Cardiac fibroblast (primary cell): ENCODE measurements at regions not wholly inside any gene's neighbourhood (a gene's known extent, or its start where the extent isn't known, plus 50 kb on each side); places are given as distances from the start of the nearest gene placed in this dataset.

Experiments used
- DNase-seq, 2 donors: peaks; one replicate each; pipeline versions ENCODE4 v3.0.0 to v3.0.0-alpha.2; 2010; ENCODE audit warnings: low read depth in 2 of 2
- H3K4me3 ChIP-seq, 2 donors: replicated peaks in 1 of 2; 1 replicate in 1 of 2; 2 replicates in 1 of 2; pipeline ENCODE4 v1.5.1; 2011; ENCODE audit warnings: low read depth in 2 of 2, low read length in 2 of 2, mild to moderate bottlenecking in 2 of 2, moderate library complexity in 1 of 2
- TF ChIP-seq, protein P1 (sequence below): IDR thresholded peaks from one replicate; pipeline ENCODE4 v1.5.1; 2011; ENCODE audit warnings: low read depth, mild to moderate bottlenecking, low read length, inconsistent platforms

- no peak for DNase-seq
- TF ChIP-seq, protein P1, sequence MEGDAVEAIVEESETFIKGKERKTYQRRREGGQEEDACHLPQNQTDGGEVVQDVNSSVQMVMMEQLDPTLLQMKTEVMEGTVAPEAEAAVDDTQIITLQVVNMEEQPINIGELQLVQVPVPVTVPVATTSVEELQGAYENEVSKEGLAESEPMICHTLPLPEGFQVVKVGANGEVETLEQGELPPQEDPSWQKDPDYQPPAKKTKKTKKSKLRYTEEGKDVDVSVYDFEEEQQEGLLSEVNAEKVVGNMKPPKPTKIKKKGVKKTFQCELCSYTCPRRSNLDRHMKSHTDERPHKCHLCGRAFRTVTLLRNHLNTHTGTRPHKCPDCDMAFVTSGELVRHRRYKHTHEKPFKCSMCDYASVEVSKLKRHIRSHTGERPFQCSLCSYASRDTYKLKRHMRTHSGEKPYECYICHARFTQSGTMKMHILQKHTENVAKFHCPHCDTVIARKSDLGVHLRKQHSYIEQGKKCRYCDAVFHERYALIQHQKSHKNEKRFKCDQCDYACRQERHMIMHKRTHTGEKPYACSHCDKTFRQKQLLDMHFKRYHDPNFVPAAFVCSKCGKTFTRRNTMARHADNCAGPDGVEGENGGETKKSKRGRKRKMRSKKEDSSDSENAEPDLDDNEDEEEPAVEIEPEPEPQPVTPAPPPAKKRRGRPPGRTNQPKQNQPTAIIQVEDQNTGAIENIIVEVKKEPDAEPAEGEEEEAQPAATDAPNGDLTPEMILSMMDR: no peak
- no peak overlapping the region for H3K4me3 ChIP-seq
These were observed 80.3 kb upstream of the PIAS1 start for GRCh38 chr15:67973846-67974245.

DNA sequence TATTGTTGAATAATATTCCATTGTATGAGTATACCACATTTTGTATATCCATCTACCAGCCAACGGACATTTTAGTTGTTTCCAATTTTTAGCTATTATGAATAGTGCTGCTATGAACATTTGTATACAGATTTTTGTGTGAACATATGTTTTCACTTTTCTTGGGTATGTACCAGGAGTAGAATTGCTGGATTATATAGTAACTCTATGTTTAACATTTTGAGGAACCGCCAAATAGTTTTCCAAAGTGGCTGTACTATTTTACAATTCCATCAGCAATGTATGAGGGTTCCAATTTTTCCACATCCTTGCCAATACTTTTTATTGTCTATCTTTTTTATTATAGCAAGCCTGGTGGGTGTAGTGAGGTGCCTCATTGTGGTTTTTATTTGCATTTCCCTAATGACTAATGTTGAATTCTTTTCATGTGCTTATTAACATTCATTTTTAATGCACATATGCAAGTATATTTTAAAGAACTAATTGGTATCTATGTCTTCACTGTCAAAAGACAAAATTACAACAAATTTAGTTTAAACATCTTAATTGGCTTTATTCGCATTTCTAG is 77.5 kb upstream of the PIAS1 start:
- no peak overlapping the region for H3K4me3 ChIP-seq
- TF ChIP-seq, protein P1: no peak
- no peak for DNase-seq

- no peak for DNase-seq
- TF ChIP-seq, protein P1: no peak
These were observed 76.6 kb upstream of the PIAS1 start for GRCh38 chr15:67977414-67978089.

DNA sequence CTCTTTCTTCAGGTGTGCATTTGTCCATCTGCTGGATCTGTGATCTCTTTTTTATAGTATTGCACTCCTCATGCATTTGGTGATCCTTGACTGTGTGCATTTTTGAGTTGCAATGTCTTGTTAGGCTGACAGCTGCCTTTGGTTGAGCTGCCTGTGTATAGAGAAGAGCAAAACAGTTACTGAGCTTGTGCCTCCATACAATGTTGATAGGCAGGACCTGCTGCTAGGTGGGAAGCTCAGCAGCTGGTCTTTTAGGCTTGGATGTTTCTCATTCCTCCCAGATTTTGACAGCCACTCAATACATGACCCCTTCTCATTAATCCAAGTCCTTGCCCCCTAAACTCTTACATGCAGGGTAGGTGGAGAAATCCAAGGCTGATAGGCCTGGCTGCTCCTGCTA is 74.8 kb upstream of the PIAS1 start:
- TF ChIP-seq, protein P1: no peak
- H3K4me3 ChIP-seq: no peak overlapping the region
- no peak for DNase-seq

More at GRCh38 chr15:67977414-67978089, 76.6 kb upstream of the PIAS1 start:
- H3K4me3 ChIP-seq: no peak overlapping the region

DNA sequence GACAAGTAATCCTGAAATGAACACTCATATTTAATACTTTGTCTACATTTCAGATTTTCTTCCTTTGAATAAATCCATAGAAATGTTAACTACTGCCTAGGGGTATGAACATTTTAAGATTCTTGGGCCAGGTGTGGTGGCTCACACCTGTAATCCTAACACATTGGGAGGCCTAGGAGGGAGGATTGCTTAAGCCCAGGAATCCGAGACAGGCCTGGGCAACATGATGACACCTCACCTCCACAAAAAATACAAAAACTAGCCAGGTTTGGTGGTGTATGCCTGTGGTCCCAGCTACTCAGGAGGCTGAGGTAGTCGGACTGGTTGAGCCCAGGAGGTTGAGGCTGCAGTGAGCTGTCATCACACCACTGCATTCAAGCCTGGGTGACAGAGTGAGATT is 73.9 kb upstream of the PIAS1 start:
- no peak for DNase-seq
- no peak overlapping the region for H3K4me3 ChIP-seq
- TF ChIP-seq, protein P1: no peak

DNA sequence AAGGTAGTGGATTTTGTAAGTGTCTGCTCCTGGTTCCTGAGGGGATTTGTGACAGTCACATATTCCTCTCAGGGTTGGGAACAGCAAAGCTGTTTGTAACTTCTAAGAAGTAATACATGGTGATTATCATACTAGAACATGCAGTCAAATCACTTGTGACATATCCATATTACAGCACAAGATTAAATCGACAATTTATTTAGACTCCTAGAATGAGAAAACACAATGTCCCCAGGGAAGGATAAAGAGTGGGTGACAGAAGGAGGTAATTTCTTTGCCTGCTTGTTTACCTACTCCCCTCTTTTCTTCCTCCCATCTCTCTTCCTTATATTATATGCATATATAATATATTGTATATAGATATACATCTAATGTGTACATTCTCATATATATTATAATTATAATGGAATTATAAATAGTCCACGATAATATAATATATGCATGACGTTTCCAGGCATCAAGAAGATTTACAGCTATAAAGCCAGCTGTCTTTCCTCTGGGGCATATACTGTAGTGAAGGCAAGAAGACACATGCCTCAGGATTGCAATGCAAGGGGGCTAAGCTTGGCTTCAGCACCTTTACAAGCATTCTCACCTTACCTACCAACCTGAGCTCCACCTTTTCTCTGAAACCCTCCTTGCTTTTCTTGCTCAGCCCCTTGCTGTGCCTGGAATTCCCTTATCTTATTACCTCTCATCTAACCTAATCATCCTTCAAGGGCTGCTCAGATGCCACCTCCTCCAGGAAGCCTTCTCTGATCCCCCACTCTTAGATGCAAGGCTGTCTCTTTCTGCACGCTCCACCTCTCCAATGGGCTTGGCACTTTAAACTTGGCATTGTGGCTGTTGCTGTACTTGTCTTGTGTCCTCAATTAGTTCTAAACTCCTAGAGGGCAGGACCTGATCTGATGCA is 73.1 kb upstream of the PIAS1 start:
- no peak overlapping the region for H3K4me3 ChIP-seq

More for the DNA sequence above, 73.1 kb upstream of the PIAS1 start:
- no peak for DNase-seq
- TF ChIP-seq, protein P1: no peak
